GM06990 (cell line): ENCODE measurements at regions not wholly inside any gene's neighbourhood (a gene's known extent, or its start where the extent isn't known, plus 50 kb on each side); places are given as distances from the start of the nearest gene placed in this dataset.

Source experiments
- DNase-seq: peaks from one replicate; pipeline ENCODE4 v3.0.0-alpha.2; 2011; ENCODE audit not compliant: insufficient read length; ENCODE audit errors: extremely low read depth
- H3K27me3 ChIP-seq: replicated peaks from 2 replicates; pipeline ENCODE4 v1.6.0; 2011; ENCODE audit warnings: low read length; ENCODE audit not compliant: control insufficient read depth, insufficient read depth
- H3K36me3 ChIP-seq: 2 replicates; pipeline ENCODE4 v1.5.1; 2011; ENCODE audit warnings: low read length; ENCODE audit not compliant: control insufficient read depth, insufficient read depth
- H3K4me3 ChIP-seq: replicated peaks from 2 replicates; pipeline ENCODE4 v1.5.1; 2011; ENCODE audit warnings: low read depth, mild to moderate bottlenecking, control low read depth, low read length
- TF ChIP-seq, protein P1 (sequence below): IDR thresholded peaks from 2 replicates; pipeline ENCODE4 v1.5.1; 2011; ENCODE audit warnings: low read length, control low read depth, mild to moderate bottlenecking, inconsistent platforms; ENCODE audit not compliant: insufficient read depth, poor library complexity, severe bottlenecking

- H3K4me3 ChIP-seq = no peak overlapping the region
- no peaks in the 10 kb centered on the region for H3K36me3 ChIP-seq
- no peaks in the 10 kb centered on the region; the same call in none of the 2 replicates for H3K27me3 ChIP-seq
- TF ChIP-seq, protein P1, sequence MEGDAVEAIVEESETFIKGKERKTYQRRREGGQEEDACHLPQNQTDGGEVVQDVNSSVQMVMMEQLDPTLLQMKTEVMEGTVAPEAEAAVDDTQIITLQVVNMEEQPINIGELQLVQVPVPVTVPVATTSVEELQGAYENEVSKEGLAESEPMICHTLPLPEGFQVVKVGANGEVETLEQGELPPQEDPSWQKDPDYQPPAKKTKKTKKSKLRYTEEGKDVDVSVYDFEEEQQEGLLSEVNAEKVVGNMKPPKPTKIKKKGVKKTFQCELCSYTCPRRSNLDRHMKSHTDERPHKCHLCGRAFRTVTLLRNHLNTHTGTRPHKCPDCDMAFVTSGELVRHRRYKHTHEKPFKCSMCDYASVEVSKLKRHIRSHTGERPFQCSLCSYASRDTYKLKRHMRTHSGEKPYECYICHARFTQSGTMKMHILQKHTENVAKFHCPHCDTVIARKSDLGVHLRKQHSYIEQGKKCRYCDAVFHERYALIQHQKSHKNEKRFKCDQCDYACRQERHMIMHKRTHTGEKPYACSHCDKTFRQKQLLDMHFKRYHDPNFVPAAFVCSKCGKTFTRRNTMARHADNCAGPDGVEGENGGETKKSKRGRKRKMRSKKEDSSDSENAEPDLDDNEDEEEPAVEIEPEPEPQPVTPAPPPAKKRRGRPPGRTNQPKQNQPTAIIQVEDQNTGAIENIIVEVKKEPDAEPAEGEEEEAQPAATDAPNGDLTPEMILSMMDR = no peak
- DNase-seq = no peak
Observed at GRCh38 chr4:25513814-25514213, 136.8 kb downstream of the ANAPC4 start.

- TF ChIP-seq, protein P1 = no peak
- H3K27me3 ChIP-seq = no peaks in the 10 kb centered on the region; the same call in 1 of the 2 replicates
- H3K4me3 ChIP-seq = no peak overlapping the region
- no peak for DNase-seq
- no peaks in the 10 kb centered on the region for H3K36me3 ChIP-seq
Observed at GRCh38 chr4:25523405-25523804, 132.2 kb upstream of the SLC34A2 start.

DNA sequence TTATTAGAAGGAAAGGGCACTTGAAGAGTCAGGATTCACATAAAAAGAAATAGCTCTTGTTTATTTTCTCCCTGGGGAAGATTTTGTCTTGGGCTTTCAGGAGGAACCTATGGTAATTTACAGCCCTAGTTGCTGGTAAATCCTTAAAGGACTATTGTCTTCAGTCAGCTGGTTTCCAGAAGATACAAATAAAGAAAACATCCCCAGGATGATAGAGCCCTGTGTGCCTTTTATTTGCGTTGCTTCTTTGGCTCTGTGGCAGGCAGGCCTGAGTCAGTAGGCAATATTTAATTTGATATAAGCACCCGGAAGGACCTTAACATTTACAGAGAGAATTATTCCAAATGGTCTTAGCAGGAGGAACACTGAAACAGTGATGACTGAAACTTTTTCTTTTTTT is 131.0 kb upstream of the SLC34A2 start:
- H3K4me3 ChIP-seq = no peak overlapping the region
- no peak for DNase-seq
- H3K36me3 ChIP-seq = no peaks in the 10 kb centered on the region
- no peaks in the 10 kb centered on the region for H3K27me3 ChIP-seq
- TF ChIP-seq, protein P1 = no peak

GRCh38 chr4:25525896-25526295 is 129.8 kb upstream of the SLC34A2 start:
- no peaks in the 10 kb centered on the region for H3K27me3 ChIP-seq
- H3K4me3 ChIP-seq = no peak overlapping the region
- H3K36me3 ChIP-seq = no peaks in the 10 kb centered on the region
- TF ChIP-seq, protein P1 = no peak
- DNase-seq = no peak

- H3K4me3 ChIP-seq = no peak overlapping the region
- H3K36me3 ChIP-seq = no peaks in the 10 kb centered on the region
- no peak for DNase-seq
- TF ChIP-seq, protein P1 = no peak
- no peaks in the 10 kb centered on the region for H3K27me3 ChIP-seq
Observed at GRCh38 chr4:25527034-25527433, 128.6 kb upstream of the SLC34A2 start.

- no peak overlapping the region for H3K4me3 ChIP-seq
- no peaks in the 10 kb centered on the region for H3K36me3 ChIP-seq
- TF ChIP-seq, protein P1 = no peak
- H3K27me3 ChIP-seq = no peaks in the 10 kb centered on the region
- no peak for DNase-seq
Observed at GRCh38 chr4:25528391-25528790, 127.3 kb upstream of the SLC34A2 start.
